SH-SY5Y (cell line): ENCODE measurements at regions not wholly inside any gene's neighbourhood (a gene's known extent, or its start where the extent isn't known, plus 50 kb on each side); places are given as distances from the start of the nearest gene placed in this dataset.

Experiments used
- GATA2 ChIP-seq: IDR thresholded peaks from 2 replicates; pipeline ENCODE4 v1.6.1; 2011; ENCODE audit warnings: mild to moderate bottlenecking, low read depth, low read length
- GATA3 ChIP-seq: IDR thresholded peaks from 2 replicates; pipeline ENCODE4 v1.6.1; 2011; ENCODE audit warnings: low read depth, mild to moderate bottlenecking, low read length, moderate library complexity

GRCh38 chr2:16114070-16114469 lies 173.7 kb downstream of the MYCN start:
- TF ChIP-seq GATA2 (no peak), GATA3 (no peak)
